B cell (primary cell): ENCODE measurements at regions not wholly inside any gene's neighbourhood (a gene's known extent, or its start where the extent isn't known, plus 50 kb on each side); places are given as distances from the start of the nearest gene placed in this dataset.

Experiments
- ATAC-seq: fragments of 200-7000 bp; cut with Tn5 transposase; one replicate; pipeline ENCODE4 v1.10.0; 2021; ENCODE audit warnings: low read depth, mild to moderate bottlenecking, moderate number of reproducible peaks, moderate library complexity
- CTCF ChIA-PET: fragments of 350-600 bp; sonication (Branson Sonifier 250); formaldehyde crosslinking; loops from one replicate; lab custom pipeline; 2021; ENCODE audit warnings: antibody characterized with exemption, inconsistent platforms; lab: Charles Lee
- POLR2A ChIA-PET: fragments of 350-600 bp; sonication (Branson Sonifier 250); formaldehyde crosslinking; loops from one replicate; lab custom pipeline; 2021; ENCODE audit warnings: antibody characterized with exemption; lab: Charles Lee
- DNase-seq: peaks from one replicate; pipeline ENCODE4 v3.0.0; 2013
- H2AFZ ChIP-seq: 2 replicates; pipeline ENCODE4 v1.6.1; 2012; ENCODE audit warnings: mild to moderate bottlenecking, low read depth, low read length; ENCODE audit not compliant: insufficient read depth, poor library complexity, severe bottlenecking
- H3K27ac ChIP-seq, 2 donors: 1 replicate in 1 of 2; 2 replicates in 1 of 2; pipeline ENCODE4 v1.5.1; 2012 to 2013; ENCODE audit warnings: low read length in 2 of 2, mild to moderate bottlenecking in 2 of 2, moderate library complexity in 1 of 2
- H3K27me3 ChIP-seq, 4 experiments: fragments of 200-600 bp in 1 of 4; sonication (generic) in 1 of 4; replicated peaks in 1 of 4; 1 replicate in 2 of 4; 2 replicates in 2 of 4; pipeline versions ENCODE4 v1.6.1 to v1.7.0; 2013 to 2016; ENCODE audit warnings: low read length in 3 of 4, mild to moderate bottlenecking in 2 of 4, mixed read lengths in 1 of 4, moderate library complexity in 1 of 4; ENCODE audit not compliant: insufficient read depth in 4 of 4, control insufficient read depth in 3 of 4; ENCODE audit errors: control extremely low read depth in 1 of 4
- H3K36me3 ChIP-seq, 2 experiments: replicated peaks in 1 of 2; 1 replicate in 1 of 2; 2 replicates in 1 of 2; pipeline versions ENCODE4 v1.6.1 to v1.7.1; 2013; ENCODE audit warnings: low read length in 1 of 2; ENCODE audit not compliant: insufficient read depth in 2 of 2, control insufficient read depth in 1 of 2; ENCODE audit errors: control extremely low read depth in 1 of 2, extremely low read depth in 1 of 2
- H3K4me1 ChIP-seq, 2 donors: fragments of 200-600 bp in 1 of 2; sonication (generic) in 1 of 2; 1 replicate in 1 of 2; 2 replicates in 1 of 2; pipeline versions ENCODE4 v1.5.1 to v1.6.1; 2013 to 2017; ENCODE audit warnings: low read length in 2 of 2; ENCODE audit not compliant: control insufficient read depth in 2 of 2, insufficient read depth in 2 of 2
- H3K4me2 ChIP-seq: replicated peaks from 2 replicates; pipeline ENCODE3; 2012; ENCODE audit warnings: mild to moderate bottlenecking, low read depth, low read length; ENCODE audit not compliant: poor library complexity, severe bottlenecking
- H3K4me3 ChIP-seq, 5 experiments: fragments of 200-600 bp in 1 of 5; sonication (generic) in 1 of 5; 1 replicate in 3 of 5; 2 replicates in 2 of 5; pipeline versions ENCODE4 v1.5.1 to v1.7.0; 2011 to 2016; ENCODE audit warnings: low read length in 4 of 5, mild to moderate bottlenecking in 4 of 5, low read depth in 2 of 5, control low read depth in 1 of 5, moderate library complexity in 1 of 5; ENCODE audit not compliant: insufficient read depth in 1 of 5; ENCODE audit errors: control extremely low read depth in 1 of 5, extremely low read depth in 1 of 5
- H3K79me2 ChIP-seq: fragments of 200-600 bp; sonication (generic); one replicate; pipeline ENCODE4 v1.6.0; 2016; ENCODE audit warnings: low read length; ENCODE audit not compliant: control insufficient read depth, insufficient read depth
- H3K9ac ChIP-seq: fragments of 200-600 bp; sonication (generic); 2 replicates; pipeline ENCODE4 v1.6.1; 2017; ENCODE audit warnings: mild to moderate bottlenecking, low read length, moderate library complexity
- H3K9me3 ChIP-seq, 3 donors: one replicate each; pipeline versions ENCODE4 v1.6.1 to v1.7.1; 2013; ENCODE audit warnings: low read length in 2 of 3; ENCODE audit not compliant: control insufficient read depth in 2 of 3, insufficient read depth in 1 of 3; ENCODE audit errors: control extremely low read depth in 1 of 3
- H4K20me1 ChIP-seq: 2 replicates; pipeline ENCODE4 v1.6.0; 2012; ENCODE audit warnings: mild to moderate bottlenecking, low read length; ENCODE audit not compliant: insufficient read depth, control insufficient read depth, poor library complexity, severe bottlenecking
- H3K27ac Mint-ChIP-seq: one replicate; pipeline ENCODE4 v1.8.0; 2021; ENCODE audit warnings: mixed read lengths
- H3K27me3 Mint-ChIP-seq: one replicate; pipeline ENCODE4 v1.8.0; 2021; ENCODE audit warnings: mixed read lengths
- H3K4me1 Mint-ChIP-seq: one replicate; pipeline ENCODE4 v1.8.0; 2021; ENCODE audit warnings: mixed read lengths
- H3K4me3 Mint-ChIP-seq: one replicate; pipeline ENCODE4 v1.8.0; 2021; ENCODE audit warnings: mixed read lengths
- H3K9me3 Mint-ChIP-seq: one replicate; pipeline ENCODE4 v1.8.0; 2022; ENCODE audit warnings: mixed read lengths; ENCODE audit not compliant: insufficient read depth
- CTCF ChIP-seq: fragments of 200-600 bp; IDR thresholded peaks from one replicate; pipeline ENCODE4 v1.8.0; 2022; ENCODE audit warnings: antibody characterized with exemption, mild to moderate bottlenecking
- EZH2 ChIP-seq: IDR thresholded peaks from 2 replicates; pipeline ENCODE4 v1.6.1; 2012; ENCODE audit warnings: borderline replicate concordance, low read depth, mild to moderate bottlenecking, moderate library complexity, low read length; ENCODE audit not compliant: insufficient read depth, poor library complexity, severe bottlenecking
- WGBS: methylation state at CpG from one replicate; pipeline ENCODE4 v1.1.5; 2013; ENCODE audit warnings: missing lambda C conversion rate; ENCODE audit not compliant: insufficient coverage; 5-methylcytosine and 5-hydroxymethylcytosine counted together
- intact Hi-C: fragments of 100-400 bp; cut with micrococcal nuclease; formaldehyde crosslinking; loops from one replicate; pipeline ENCODE4 v1.10.0; 2022

- H3K4me3 ChIP-seq, result no peak overlapping the region
- TF ChIP-seq EZH2 (no peak), CTCF (no peak)
- H3K9ac ChIP-seq, result no peak overlapping the region
- H3K4me3 Mint-ChIP-seq, result no peak overlapping the region
- H3K79me2 ChIP-seq, result no peaks in the 10 kb centered on the region
- H3K9me3 Mint-ChIP-seq, result no peaks in the 10 kb centered on the region
- H3K9me3 ChIP-seq, result peaks cover 0 to 5% (median 0%) of the 10 kb centered on the region in 3 donors
- H3K4me2 ChIP-seq, result no peak overlapping the region
- H3K27ac ChIP-seq, result no peak overlapping the region
- no peaks in the 10 kb centered on the region for H4K20me1 ChIP-seq
- H3K4me1 Mint-ChIP-seq, result no peaks in the 10 kb centered on the region
- H3K27me3 Mint-ChIP-seq, result no peaks in the 10 kb centered on the region
- ChIA-PET CTCF (no interaction called here), POLR2A (no interaction called here)
- H3K27ac Mint-ChIP-seq, result no peak overlapping the region
- ATAC-seq, result no peak
- no peak for DNase-seq
- intact Hi-C loops, result no loop called here
- H2AFZ ChIP-seq, result no peak overlapping the region
- H3K27me3 ChIP-seq, result no peaks in the 10 kb centered on the region
- H3K36me3 ChIP-seq, result no peaks in the 10 kb centered on the region
- no peaks in the 10 kb centered on the region for H3K4me1 ChIP-seq
These were observed 359.3 kb downstream of the PLOD2 start for GRCh38 chr3:145801696-145802095.

GRCh38 chr3:145807990-145808389 lies 353.0 kb downstream of the PLOD2 start:
- Histone ChIP-seq H3K9ac (no peak overlapping the region), H3K9me3 (no peaks in the 10 kb centered on the region), H3K4me1 (no peaks in the 10 kb centered on the region), H3K4me3 (no peak overlapping the region), H3K4me2 (no peak overlapping the region), H3K79me2 (no peaks in the 10 kb centered on the region), H3K27me3 (no peaks in the 10 kb centered on the region), H3K27ac (no peak overlapping the region), H2AFZ (no peak overlapping the region), H3K36me3 (no peaks in the 10 kb centered on the region), H4K20me1 (no peaks in the 10 kb centered on the region)
- 0% methylated on average over 1 of the region's 3 CpGs for WGBS
- ATAC-seq (no peak), DNase-seq (no peak)
- ChIA-PET CTCF (no interaction called here), POLR2A (no interaction called here)
- TF ChIP-seq EZH2 (no peak), CTCF (no peak)
- H3K27ac Mint-ChIP-seq, result no peak overlapping the region
- no peak overlapping the region for H3K4me3 Mint-ChIP-seq
- no peaks in the 10 kb centered on the region for H3K9me3 Mint-ChIP-seq
- intact Hi-C loops, result no loop called here
- no peaks in the 10 kb centered on the region for H3K27me3 Mint-ChIP-seq
- H3K4me1 Mint-ChIP-seq, result no peaks in the 10 kb centered on the region
